SH-SY5Y (cell line): ENCODE measurements at regions not wholly inside any gene's neighbourhood (a gene's known extent, or its start where the extent isn't known, plus 50 kb on each side); places are given as distances from the start of the nearest gene placed in this dataset.

Experiments used
- GATA2 ChIP-seq: IDR thresholded peaks from 2 replicates; pipeline ENCODE4 v1.6.1; 2011; ENCODE audit warnings: mild to moderate bottlenecking, low read depth, low read length
- GATA3 ChIP-seq: IDR thresholded peaks from 2 replicates; pipeline ENCODE4 v1.6.1; 2011; ENCODE audit warnings: low read depth, mild to moderate bottlenecking, low read length, moderate library complexity

DNA sequence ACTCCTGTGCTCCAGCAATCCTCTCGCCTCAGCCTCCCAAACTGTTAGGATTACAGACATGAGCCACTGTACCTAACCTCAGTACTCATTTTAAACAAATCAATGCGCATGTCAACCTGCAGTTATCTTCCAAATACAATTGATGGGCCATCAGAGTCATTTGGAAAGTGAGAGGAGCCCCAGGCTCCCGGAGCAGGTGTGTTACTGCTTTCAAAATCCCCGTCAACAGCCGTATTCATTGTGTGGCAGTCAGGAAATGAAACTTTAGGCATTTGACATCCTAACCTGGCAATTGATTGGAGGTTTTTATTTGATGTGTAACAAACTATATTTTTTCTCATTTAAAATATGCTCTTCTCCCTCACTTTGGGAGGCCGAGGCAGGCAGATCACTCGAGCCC lies 623.6 kb upstream of the TENM3 start:
- TF ChIP-seq GATA2: no peak
- no peak for TF ChIP-seq GATA3
